ENCODE measurements at regions not wholly inside any gene's neighbourhood (a gene's known extent, or its start where the extent isn't known, plus 50 kb on each side); places are given as distances from the start of the nearest gene placed in this dataset.

GRCh38 chr2:12223732-12224131 is 477.3 kb downstream of the LPIN1 start:
- TF ChIP-seq CTCF (IDR thresholded peaks at IDR 0.05) (no peak), POLR2A (IDR thresholded peaks at IDR 0.05) (no peak)
